GM06990 (cell line): ENCODE measurements at regions not wholly inside any gene's neighbourhood (a gene's known extent, or its start where the extent isn't known, plus 50 kb on each side); places are given as distances from the start of the nearest gene placed in this dataset.

Experiments
- DNase-seq: peaks from one replicate; pipeline ENCODE4 v3.0.0-alpha.2; 2011; ENCODE audit not compliant: insufficient read length; ENCODE audit errors: extremely low read depth
- H3K27me3 ChIP-seq: replicated peaks from 2 replicates; pipeline ENCODE4 v1.6.0; 2011; ENCODE audit warnings: low read length; ENCODE audit not compliant: control insufficient read depth, insufficient read depth
- H3K36me3 ChIP-seq: 2 replicates; pipeline ENCODE4 v1.5.1; 2011; ENCODE audit warnings: low read length; ENCODE audit not compliant: control insufficient read depth, insufficient read depth
- H3K4me3 ChIP-seq: replicated peaks from 2 replicates; pipeline ENCODE4 v1.5.1; 2011; ENCODE audit warnings: low read depth, mild to moderate bottlenecking, control low read depth, low read length
- CTCF ChIP-seq: IDR thresholded peaks from 2 replicates; pipeline ENCODE4 v1.5.1; 2011; ENCODE audit warnings: low read length, control low read depth, mild to moderate bottlenecking, inconsistent platforms; ENCODE audit not compliant: insufficient read depth, poor library complexity, severe bottlenecking

- Histone ChIP-seq H3K4me3 (no peak overlapping the region), H3K27me3 (no peaks in the 10 kb centered on the region), H3K36me3 (no peaks in the 10 kb centered on the region)
- DNase-seq = no peak
- no peak for TF ChIP-seq CTCF
Observed at GRCh38 chr6:14721103-14721758, 524.6 kb upstream of the JARID2 start.

GRCh38 chr6:14722001-14722562, 523.8 kb upstream of the JARID2 start:
- no peaks in the 10 kb centered on the region for H3K27me3 ChIP-seq
- no peak for TF ChIP-seq CTCF
- H3K4me3 ChIP-seq = no peak overlapping the region
- DNase-seq = no peak
- H3K36me3 ChIP-seq = no peaks in the 10 kb centered on the region

GRCh38 chr6:14722704-14723103, 523.2 kb upstream of the JARID2 start:
- Histone ChIP-seq H3K27me3 (no peaks in the 10 kb centered on the region), H3K36me3 (no peaks in the 10 kb centered on the region), H3K4me3 (no peak overlapping the region)
- DNase-seq = no peak
- no peak for TF ChIP-seq CTCF

GRCh38 chr6:14723535-14724086, 522.3 kb upstream of the JARID2 start:
- DNase-seq = no peak
- Histone ChIP-seq H3K4me3 (no peak overlapping the region), H3K27me3 (no peaks in the 10 kb centered on the region), H3K36me3 (no peaks in the 10 kb centered on the region)
- TF ChIP-seq CTCF = no peak

GRCh38 chr6:14724549-14724948, 521.3 kb upstream of the JARID2 start:
- no peak for DNase-seq
- no peaks in the 10 kb centered on the region for H3K36me3 ChIP-seq
- TF ChIP-seq CTCF = no peak
- H3K27me3 ChIP-seq = no peaks in the 10 kb centered on the region
- H3K4me3 ChIP-seq = no peak overlapping the region
